Caco-2 (cell line): ENCODE measurements at regions not wholly inside any gene's neighbourhood (a gene's known extent, or its start where the extent isn't known, plus 50 kb on each side); places are given as distances from the start of the nearest gene placed in this dataset.
"Not testable (repeated sequence)": the region's sequence is repeated elsewhere in the genome, so short reads cannot be mapped to it uniquely, and the experiment has no call there.

Source experiments
- BruUV-seq: library from RNA; stranded (reverse); fragments of 400-500 nt; replicated peaks from 2 replicates; lab custom pipeline; 2021; lab: Mats Ljungman, UMichigan
- CTCF ChIA-PET: fragments of 300-600 bp; sonication (Branson Sonifier 250); formaldehyde crosslinking; loops from one replicate; lab custom pipeline; 2022; ENCODE audit warnings: antibody characterized with exemption; lab: Charles Lee
- POLR2A ChIA-PET: fragments of 300-600 bp; sonication (Branson Sonifier 250); formaldehyde crosslinking; loops from one replicate; lab custom pipeline; 2022; ENCODE audit warnings: antibody characterized with exemption; lab: Charles Lee
- DNase-seq, 2 experiments: peaks; one replicate each; pipeline versions ENCODE4 v3.0.0 to v3.0.0-alpha.2; 2020 to 2022
- H3K27me3 ChIP-seq: replicated peaks from 2 replicates; pipeline ENCODE4 v1.6.0; 2011; ENCODE audit warnings: low read length; ENCODE audit not compliant: control insufficient read depth, insufficient read depth
- H3K36me3 ChIP-seq: 2 replicates; pipeline ENCODE4 v1.5.1; 2011; ENCODE audit warnings: low read length; ENCODE audit not compliant: control insufficient read depth, insufficient read depth
- H3K4me1 ChIP-seq: fragments of 250-450 bp; sonication (Bioruptor Pico); 2 replicates; pipeline ENCODE4 v1.5.1; 2020; ENCODE audit warnings: mild to moderate bottlenecking
- H3K4me3 ChIP-seq: 2 replicates; pipeline ENCODE4 v1.5.1; 2011; ENCODE audit warnings: low read depth, mild to moderate bottlenecking, control low read depth, low read length
- H3K9me3 ChIP-seq: fragments of 250-450 bp; sonication (Bioruptor Pico); 2 replicates; pipeline ENCODE4 v1.5.1; 2020; ENCODE audit warnings: mild to moderate bottlenecking, moderate library complexity
- H3K27ac Mint-ChIP-seq: one replicate; pipeline ENCODE4 v1.8.0; 2022; ENCODE audit warnings: mixed read lengths; ENCODE audit not compliant: unreplicated experiment
- H3K27me3 Mint-ChIP-seq: one replicate; pipeline ENCODE4 v1.8.0; 2022; ENCODE audit warnings: mixed read lengths; ENCODE audit not compliant: insufficient read depth, unreplicated experiment
- H3K36me3 Mint-ChIP-seq: one replicate; pipeline ENCODE4 v1.8.0; 2022; ENCODE audit warnings: mild to moderate bottlenecking, mixed read lengths; ENCODE audit not compliant: insufficient read depth, unreplicated experiment
- H3K4me1 Mint-ChIP-seq: one replicate; pipeline ENCODE4 v1.8.0; 2022; ENCODE audit warnings: low read depth, mixed read lengths; ENCODE audit not compliant: unreplicated experiment
- H3K4me3 Mint-ChIP-seq: one replicate; pipeline ENCODE4 v1.8.0; 2022; ENCODE audit warnings: mild to moderate bottlenecking, moderate library complexity, mixed read lengths; ENCODE audit not compliant: unreplicated experiment
- H3K9me3 Mint-ChIP-seq: one replicate; pipeline ENCODE4 v1.8.0; 2022; ENCODE audit warnings: mixed read lengths; ENCODE audit not compliant: unreplicated experiment
- intact Hi-C: fragments of 100-400 bp; cut with micrococcal nuclease; formaldehyde crosslinking; loops from one replicate; pipeline ENCODE4 v1.10.0; 2022; ENCODE audit not compliant: unreplicated experiment
- TF ChIP-seq, protein P1 (sequence below), 2 experiments: fragments of 200-600 bp in 1 of 2; IDR thresholded peaks; 1 replicate in 1 of 2; 2 replicates in 1 of 2; pipeline versions ENCODE4 v1.5.1 to v1.8.0; 2011 to 2022; ENCODE audit warnings: antibody characterized with exemption in 1 of 2, control low read depth in 1 of 2, inconsistent platforms in 1 of 2, low read depth in 1 of 2, low read length in 1 of 2, mild to moderate bottlenecking in 1 of 2, moderate library complexity in 1 of 2; ENCODE audit not compliant: insufficient read depth in 1 of 2, severe bottlenecking in 1 of 2, unreplicated experiment in 1 of 2

DNA sequence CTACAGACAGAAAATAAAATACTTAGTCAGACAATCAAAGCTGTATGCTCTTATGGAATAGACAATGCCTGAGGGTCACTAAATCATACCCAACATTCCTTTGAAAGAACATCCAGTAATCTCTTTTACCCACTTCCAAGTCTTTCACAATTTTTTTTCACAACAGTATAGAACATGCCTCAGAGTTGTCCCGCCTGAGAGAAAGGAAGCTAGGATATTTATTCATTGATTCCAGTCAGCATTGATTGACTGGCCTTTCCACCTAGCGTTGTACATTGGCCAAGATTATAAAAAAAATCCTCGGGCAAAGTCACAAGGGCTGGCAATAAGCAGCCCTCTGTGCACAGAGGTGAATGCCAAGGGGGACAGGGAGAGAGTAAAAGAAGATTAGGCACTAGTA lies 318.1 kb upstream of the PIK3R1 start:
- no peaks in the 10 kb centered on the region for H3K36me3 ChIP-seq
- no peak for DNase-seq
- Mint-ChIP-seq H3K36me3 (no peaks in the 10 kb centered on the region), H3K4me1 (no peaks in the 10 kb centered on the region), H3K27ac (no peak overlapping the region), H3K4me3 (no peak overlapping the region), H3K27me3 (no peaks in the 10 kb centered on the region), H3K9me3 (peaks cover 11% of the 10 kb centered on the region)
- no peak overlapping the region for H3K4me3 ChIP-seq
- BruUV-seq, result no TSS peak
- no peaks in the 10 kb centered on the region for H3K27me3 ChIP-seq
- no peaks in the 10 kb centered on the region; the same call in 1 of the 2 replicates for H3K9me3 ChIP-seq
- POLR2A ChIA-PET, result no interaction called here
- intact Hi-C loops, result no loop called here
- CTCF ChIA-PET, result no interaction called here
- H3K4me1 ChIP-seq, result no peaks in the 10 kb centered on the region
- TF ChIP-seq, protein P1, sequence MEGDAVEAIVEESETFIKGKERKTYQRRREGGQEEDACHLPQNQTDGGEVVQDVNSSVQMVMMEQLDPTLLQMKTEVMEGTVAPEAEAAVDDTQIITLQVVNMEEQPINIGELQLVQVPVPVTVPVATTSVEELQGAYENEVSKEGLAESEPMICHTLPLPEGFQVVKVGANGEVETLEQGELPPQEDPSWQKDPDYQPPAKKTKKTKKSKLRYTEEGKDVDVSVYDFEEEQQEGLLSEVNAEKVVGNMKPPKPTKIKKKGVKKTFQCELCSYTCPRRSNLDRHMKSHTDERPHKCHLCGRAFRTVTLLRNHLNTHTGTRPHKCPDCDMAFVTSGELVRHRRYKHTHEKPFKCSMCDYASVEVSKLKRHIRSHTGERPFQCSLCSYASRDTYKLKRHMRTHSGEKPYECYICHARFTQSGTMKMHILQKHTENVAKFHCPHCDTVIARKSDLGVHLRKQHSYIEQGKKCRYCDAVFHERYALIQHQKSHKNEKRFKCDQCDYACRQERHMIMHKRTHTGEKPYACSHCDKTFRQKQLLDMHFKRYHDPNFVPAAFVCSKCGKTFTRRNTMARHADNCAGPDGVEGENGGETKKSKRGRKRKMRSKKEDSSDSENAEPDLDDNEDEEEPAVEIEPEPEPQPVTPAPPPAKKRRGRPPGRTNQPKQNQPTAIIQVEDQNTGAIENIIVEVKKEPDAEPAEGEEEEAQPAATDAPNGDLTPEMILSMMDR (IDR thresholded peaks at IDR 0.05; ENCODE audit: insufficient read depth in 1 of 2, low read depth in 1 of 2, low read length in 1 of 2, severe bottlenecking in 1 of 2, unreplicated experiment in 1 of 2), result no peak

GRCh38 chr5:67896930-67897313 lies 318.6 kb upstream of the PIK3R1 start:
- peaks cover 11% of the 10 kb centered on the region for H3K9me3 Mint-ChIP-seq
- Histone ChIP-seq H3K4me3 (no peak overlapping the region), H3K27me3 (no peaks in the 10 kb centered on the region), H3K9me3 (no peaks in the 10 kb centered on the region; the same call in 1 of the 2 replicates), H3K4me1 (no peaks in the 10 kb centered on the region), H3K36me3 (no peaks in the 10 kb centered on the region)
- H3K27ac Mint-ChIP-seq, result no peak overlapping the region
- no peaks in the 10 kb centered on the region for H3K27me3 Mint-ChIP-seq
- DNase-seq, result no peak
- intact Hi-C loops, result no loop called here
- TF ChIP-seq, protein P1 (IDR thresholded peaks at IDR 0.05; ENCODE audit: insufficient read depth in 1 of 2, low read depth in 1 of 2, low read length in 1 of 2, severe bottlenecking in 1 of 2, unreplicated experiment in 1 of 2), result no peak
- no peaks in the 10 kb centered on the region for H3K4me1 Mint-ChIP-seq
- no TSS peak for BruUV-seq
- no peaks in the 10 kb centered on the region for H3K36me3 Mint-ChIP-seq
- H3K4me3 Mint-ChIP-seq, result no peak overlapping the region
- ChIA-PET POLR2A (no interaction called here), CTCF (no interaction called here)

GRCh38 chr5:67896311-67896929 lies 319.1 kb upstream of the PIK3R1 start:
- DNase-seq, result no peak
- H3K9me3 ChIP-seq, result no peaks in the 10 kb centered on the region; the same call in 1 of the 2 replicates
- ChIA-PET POLR2A (no interaction called here), CTCF (no interaction called here)
- no peaks in the 10 kb centered on the region for H3K27me3 Mint-ChIP-seq
- H3K4me1 ChIP-seq, result no peaks in the 10 kb centered on the region
- no peak overlapping the region for H3K27ac Mint-ChIP-seq
- H3K36me3 ChIP-seq, result no peaks in the 10 kb centered on the region
- H3K4me3 ChIP-seq, result no peak overlapping the region
- intact Hi-C loops, result no loop called here
- H3K27me3 ChIP-seq, result no peaks in the 10 kb centered on the region
- no peak overlapping the region for H3K4me3 Mint-ChIP-seq
- peaks cover 11% of the 10 kb centered on the region for H3K9me3 Mint-ChIP-seq
- TF ChIP-seq, protein P1 (IDR thresholded peaks at IDR 0.05; ENCODE audit: insufficient read depth in 1 of 2, low read depth in 1 of 2, low read length in 1 of 2, severe bottlenecking in 1 of 2, unreplicated experiment in 1 of 2), result no peak
- no peaks in the 10 kb centered on the region for H3K4me1 Mint-ChIP-seq
- no peaks in the 10 kb centered on the region for H3K36me3 Mint-ChIP-seq
- no TSS peak for BruUV-seq

GRCh38 chr5:67889870-67890269 lies 325.7 kb upstream of the PIK3R1 start:
- H3K4me3 Mint-ChIP-seq, H3K9me3 ChIP-seq, H3K4me3 ChIP-seq, DNase-seq, CTCF ChIA-PET, POLR2A ChIA-PET, H3K36me3 ChIP-seq, intact Hi-C loops, H3K27me3 Mint-ChIP-seq, H3K36me3 Mint-ChIP-seq, BruUV-seq, H3K27ac Mint-ChIP-seq, H3K27me3 ChIP-seq, H3K9me3 Mint-ChIP-seq, H3K4me1 Mint-ChIP-seq: not testable (repeated sequence)
- H3K4me1 ChIP-seq, result peaks cover 14% of the 10 kb centered on the region
